Endothelial cell of umbilical vein (primary cell): ENCODE measurements at regions not wholly inside any gene's neighbourhood (a gene's known extent, or its start where the extent isn't known, plus 50 kb on each side); places are given as distances from the start of the nearest gene placed in this dataset.

ENCODE experiments used
- BruUV-seq: library from RNA; stranded (reverse); fragments of 400-500 nt; replicated peaks from 2 replicates; lab custom pipeline; 2021; lab: Mats Ljungman, UMichigan
- CTCF ChIA-PET: fragments of 300-600, 350-600 bp; sonication (Branson Sonifier 250); formaldehyde crosslinking; loops from one replicate; lab custom pipeline; 2021; ENCODE audit warnings: antibody characterized with exemption, inconsistent platforms; lab: Charles Lee
- POLR2A ChIA-PET: fragments of 300-600, 350-600 bp; sonication (Branson Sonifier 250); formaldehyde crosslinking; loops from one replicate; lab custom pipeline; 2021; ENCODE audit warnings: antibody characterized with exemption, inconsistent platforms; lab: Charles Lee
- DNase-seq: peaks from one replicate; pipeline ENCODE4 v3.0.0-alpha.2; 2011; ENCODE audit warnings: low read depth, low spot score
- FAIRE-seq: peaks from 2 replicates; lab custom pipeline; 2011; peaks lifted over from hg19 to GRCh38; lab: Jason Lieb, UNC
- H2AFZ ChIP-seq: 2 replicates; pipeline ENCODE4 v1.6.0; 2012; ENCODE audit warnings: low read depth, low read length, control low read depth, inconsistent platforms
- H3K27ac ChIP-seq: 2 replicates; pipeline ENCODE4 v1.5.1; 2011; ENCODE audit warnings: low read depth, mild to moderate bottlenecking, control low read depth, low read length, moderate library complexity; ENCODE audit not compliant: insufficient read depth
- H3K27me3 ChIP-seq, 2 experiments: 2 replicates each; pipeline versions ENCODE4 v1.6.0 to v1.6.1; 2011; ENCODE audit warnings: low read length in 2 of 2, mixed read lengths in 1 of 2; ENCODE audit not compliant: control insufficient read depth in 2 of 2, insufficient read depth in 2 of 2
- H3K36me3 ChIP-seq, 2 experiments: 2 replicates in 1 of 2; 3 replicates in 1 of 2; pipeline ENCODE4 v1.5.1; 2011; ENCODE audit warnings: low read length in 2 of 2, mild to moderate bottlenecking in 1 of 2, moderate library complexity in 1 of 2; ENCODE audit not compliant: control insufficient read depth in 2 of 2, insufficient read depth in 2 of 2; ENCODE audit errors: extremely low read depth in 1 of 2
- H3K4me1 ChIP-seq: 3 replicates; pipeline ENCODE4 v1.5.1; 2011; ENCODE audit warnings: mild to moderate bottlenecking, low read length; ENCODE audit not compliant: control insufficient read depth, insufficient read depth; ENCODE audit errors: extremely low read depth
- H3K4me2 ChIP-seq: 2 replicates; pipeline ENCODE4 v1.6.1; 2011; ENCODE audit warnings: low read length, control low read depth, mixed read lengths; ENCODE audit not compliant: insufficient read depth
- H3K4me3 ChIP-seq, 3 experiments: fragments of 200-600 bp in 1 of 3; sonication (generic), shearing (Covaris generic) in 1 of 3; replicated peaks in 1 of 3; 2 replicates each; pipeline ENCODE4 v1.5.1; 2011 to 2016; ENCODE audit warnings: control low read depth in 3 of 3, low read length in 3 of 3, mild to moderate bottlenecking in 2 of 3, inconsistent platforms in 1 of 3, low read depth in 1 of 3, moderate library complexity in 1 of 3; ENCODE audit not compliant: insufficient read depth in 1 of 3
- H3K79me2 ChIP-seq: 2 replicates; pipeline ENCODE4 v1.6.0; 2012; ENCODE audit warnings: low read length, inconsistent platforms; ENCODE audit not compliant: control insufficient read depth, insufficient read depth
- H3K9ac ChIP-seq: replicated peaks from 2 replicates; pipeline ENCODE3; 2011; ENCODE audit warnings: low read length, control low read depth; ENCODE audit not compliant: insufficient read depth; ENCODE audit errors: extremely low read depth
- H3K9me1 ChIP-seq: replicated peaks from 3 replicates; pipeline ENCODE4 v1.6.0; 2011; ENCODE audit warnings: mild to moderate bottlenecking, low read length; ENCODE audit not compliant: control insufficient read depth, insufficient read depth; ENCODE audit errors: extremely low read depth
- H3K9me3 ChIP-seq: replicated peaks from 2 replicates; pipeline ENCODE4 v1.5.1; 2012; ENCODE audit warnings: low read length, inconsistent platforms; ENCODE audit not compliant: control insufficient read depth, insufficient read depth
- H4K20me1 ChIP-seq: replicated peaks from 2 replicates; pipeline ENCODE3; 2011; ENCODE audit warnings: mild to moderate bottlenecking, low read length; ENCODE audit not compliant: control insufficient read depth, insufficient read depth; ENCODE audit errors: extremely low read depth
- CTCF ChIP-seq, 2 donors: IDR thresholded peaks; 1 replicate in 1 of 2; 2 replicates in 1 of 2; pipeline ENCODE4 v1.5.1; 2011; ENCODE audit warnings: low read length in 2 of 2, mild to moderate bottlenecking in 2 of 2, moderate library complexity in 2 of 2, control low read depth in 1 of 2, inconsistent platforms in 1 of 2, low read depth in 1 of 2; ENCODE audit not compliant: insufficient read depth in 1 of 2; ENCODE audit errors: extremely low read depth in 1 of 2
- EZH2 ChIP-seq: IDR thresholded peaks from 2 replicates; pipeline ENCODE4 v1.6.1; 2012; ENCODE audit warnings: borderline replicate concordance, low read depth, mild to moderate bottlenecking, moderate library complexity, low read length, inconsistent platforms; ENCODE audit not compliant: severe bottlenecking
- FOS ChIP-seq: IDR thresholded peaks from 2 replicates; pipeline ENCODE4 v1.6.1; 2011; ENCODE audit warnings: mild to moderate bottlenecking, low read length, moderate library complexity, borderline replicate concordance; ENCODE audit not compliant: insufficient read depth
- GATA2 ChIP-seq: IDR thresholded peaks from 2 replicates; pipeline ENCODE4 v1.7.0; 2011; ENCODE audit warnings: low read depth, mild to moderate bottlenecking, moderate library complexity, mixed read lengths, low read length; ENCODE audit not compliant: insufficient read length, insufficient read depth
- JUN ChIP-seq: IDR thresholded peaks from 2 replicates; pipeline ENCODE4 v1.6.1; 2011; ENCODE audit warnings: borderline replicate concordance, low read depth; ENCODE audit not compliant: insufficient read length, insufficient read depth
- MAX ChIP-seq: IDR thresholded peaks from 2 replicates; pipeline ENCODE4 v1.6.1; 2011; ENCODE audit not compliant: insufficient read depth, insufficient read length
- MYC ChIP-seq: IDR thresholded peaks from one replicate; pipeline ENCODE4 v1.6.1; 2011; ENCODE audit warnings: mild to moderate bottlenecking, low read depth, low read length
- POLR2A ChIP-seq: IDR thresholded peaks from 2 replicates; pipeline ENCODE4 v1.6.1; 2012; ENCODE audit warnings: low read depth, mild to moderate bottlenecking, control low read depth, low read length
- POLR2AphosphoS5 ChIP-seq: IDR thresholded peaks from 2 replicates; pipeline ENCODE4 v1.6.1; 2012; ENCODE audit warnings: low read depth, mild to moderate bottlenecking, control low read depth, low read length, moderate library complexity; ENCODE audit not compliant: insufficient read depth
- dilution Hi-C: fragments of 300-500 bp; cut with MboI; formaldehyde crosslinking; loops from one replicate; pipeline ENCODE4 v1.15.0; 2019; ENCODE audit warnings: low sequenced_read_pairs; ENCODE audit not compliant: extremely low pct_ligation_motif_present
- intact Hi-C: fragments of 100-400 bp; cut with micrococcal nuclease; formaldehyde crosslinking; loops from one replicate; pipeline ENCODE4 v1.10.0; 2022

DNA sequence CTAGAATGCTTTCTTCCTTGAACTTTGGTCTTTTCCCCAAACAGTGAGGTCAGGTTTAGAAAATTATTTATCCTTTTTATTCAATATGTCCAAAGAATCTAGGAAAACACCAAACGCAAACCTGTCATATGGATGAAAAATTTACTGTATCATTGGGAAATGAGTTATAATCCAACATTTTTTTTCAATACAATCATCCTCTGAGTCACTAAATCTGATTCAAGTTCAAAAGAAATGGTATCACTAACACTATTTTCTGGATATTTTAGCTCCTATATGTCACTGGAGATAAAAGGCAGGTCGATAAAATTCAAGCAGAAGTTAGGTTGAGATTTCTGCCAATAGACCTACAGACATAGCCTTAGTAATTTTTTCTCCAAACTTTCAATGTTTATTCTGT, 591.6 kb upstream of the AGTR1 start:
- BruUV-seq: no TSS peak
- DNase-seq (no peak), FAIRE-seq (no peak)
- Histone ChIP-seq H3K9ac (no peak overlapping the region), H3K9me3 (no peaks in the 10 kb centered on the region), H3K9me1 (no peaks in the 10 kb centered on the region), H3K27ac (no peak overlapping the region), H2AFZ (no peak overlapping the region), H3K27me3 (no peaks in the 10 kb centered on the region), H3K4me1 (no peaks in the 10 kb centered on the region), H3K36me3 (no peaks in the 10 kb centered on the region), H3K4me3 (no peak overlapping the region), H4K20me1 (no peaks in the 10 kb centered on the region), H3K79me2 (no peaks in the 10 kb centered on the region), H3K4me2 (no peak overlapping the region)
- dilution Hi-C loops: no loop called here
- CTCF ChIA-PET: interaction anchor here (1.6 kb wide), 1 partner anchor 29 kb away, joined by 5 read pairs; no protein-coding TSS in a partner anchor
- POLR2A ChIA-PET: no interaction called here
- intact Hi-C loops: no loop called here
- TF ChIP-seq CTCF (IDR thresholded peaks at IDR 0.05; ENCODE audit: extremely low read depth in 1 of 2, insufficient read depth in 1 of 2, low read depth in 1 of 2, low read length in 2 of 2) (no peak), POLR2A (no peak), JUN (no peak), FOS (no peak), MYC (no peak)

DNA sequence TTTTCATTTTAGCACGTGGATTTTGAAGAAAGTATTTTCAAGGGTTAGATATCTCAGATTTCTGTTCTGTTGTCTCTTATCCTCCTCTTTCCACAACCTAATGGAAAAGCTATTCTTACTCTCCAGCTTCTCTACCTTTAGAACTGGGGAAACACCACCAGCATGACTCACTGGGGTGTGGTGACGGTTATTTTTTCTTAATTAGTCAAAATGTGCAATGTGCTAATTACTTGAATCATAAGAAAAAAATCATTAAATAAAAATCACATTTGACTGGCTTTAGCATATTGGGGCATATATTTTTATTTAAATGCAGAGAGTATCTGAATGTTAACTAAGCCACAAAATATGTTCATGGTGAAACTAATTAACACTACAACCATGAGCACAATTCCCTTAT, 570.7 kb upstream of the AGTR1 start:
- BruUV-seq: no TSS peak
- Histone ChIP-seq H3K27me3 (no peaks in the 10 kb centered on the region), H3K4me2 (no peak overlapping the region), H3K9me1 (no peaks in the 10 kb centered on the region), H3K27ac (no peak overlapping the region), H4K20me1 (no peaks in the 10 kb centered on the region), H3K4me1 (no peaks in the 10 kb centered on the region), H3K36me3 (no peaks in the 10 kb centered on the region), H2AFZ (no peak overlapping the region), H3K4me3 (no peak overlapping the region), H3K9me3 (no peaks in the 10 kb centered on the region), H3K9ac (no peak overlapping the region), H3K79me2 (no peaks in the 10 kb centered on the region)
- FAIRE-seq: no peak
- ChIA-PET CTCF (no interaction called here), POLR2A (no interaction called here)
- no peak for DNase-seq
- intact Hi-C loops (no loop called here), dilution Hi-C loops (no loop called here)
- no peak for TF ChIP-seq POLR2AphosphoS5
- TF ChIP-seq POLR2A: no peak
- TF ChIP-seq MYC: no peak
- no peak for TF ChIP-seq CTCF (IDR thresholded peaks at IDR 0.05; ENCODE audit: extremely low read depth in 1 of 2, insufficient read depth in 1 of 2, low read depth in 1 of 2, low read length in 2 of 2)
- TF ChIP-seq GATA2: no peak
- no peak for TF ChIP-seq EZH2
- no peak for TF ChIP-seq MAX
- no peak for TF ChIP-seq JUN
- no peak for TF ChIP-seq FOS
